GM23338 (cell line): ENCODE measurements at regions not wholly inside any gene's neighbourhood (a gene's known extent, or its start where the extent isn't known, plus 50 kb on each side); places are given as distances from the start of the nearest gene placed in this dataset.

ENCODE experiments used
- ATAC-seq: fragments of 200-7000 bp; cut with Tn5 transposase; 3 replicates; pipeline ENCODE4 v1.9.1; 2020
- DNase-seq: peaks from one replicate; pipeline ENCODE4 v3.0.0-alpha.2; 2015; ENCODE audit warnings: low spot score
- H2AFZ ChIP-seq: fragments of 200-600 bp; sonication (generic); 2 replicates; pipeline ENCODE4 v1.8.0; 2016; ENCODE audit warnings: antibody characterized with exemption, mild to moderate bottlenecking, moderate library complexity
- H3F3A ChIP-seq: fragments of 200-600 bp; sonication (generic); replicated peaks from 2 replicates; pipeline ENCODE4 v1.8.0; 2017; ENCODE audit warnings: antibody characterized with exemption, mixed run types, low read depth
- H3K27ac ChIP-seq: fragments of 200-600 bp; sonication (generic); 2 replicates; pipeline ENCODE4 v1.6.1; 2016; ENCODE audit warnings: low read depth
- H3K27me3 ChIP-seq: fragments of 200-600 bp; sonication (generic); 2 replicates; pipeline ENCODE4 v1.8.0; 2016; ENCODE audit warnings: mild to moderate bottlenecking, mixed run types, moderate library complexity; ENCODE audit not compliant: insufficient read depth
- H3K36me3 ChIP-seq: fragments of 200-600 bp; sonication (generic); 2 replicates; pipeline ENCODE4 v1.8.0; 2016; ENCODE audit warnings: mild to moderate bottlenecking; ENCODE audit not compliant: insufficient read depth
- H3K4me1 ChIP-seq: fragments of 200-600 bp; sonication (generic); 2 replicates; pipeline ENCODE4 v1.8.0; 2016; ENCODE audit warnings: mild to moderate bottlenecking, moderate library complexity; ENCODE audit not compliant: insufficient read depth
- H3K4me2 ChIP-seq: fragments of 200-600 bp; sonication (generic); 2 replicates; pipeline ENCODE4 v1.7.1; 2017; ENCODE audit warnings: mixed run types
- H3K4me3 ChIP-seq: fragments of 200-600 bp; sonication (generic); 2 replicates; pipeline ENCODE4 v1.6.1; 2016; ENCODE audit warnings: mixed run types
- H3K79me2 ChIP-seq: fragments of 200-600 bp; sonication (generic); replicated peaks from 2 replicates; pipeline ENCODE4 v1.8.0; 2017; ENCODE audit warnings: mild to moderate bottlenecking; ENCODE audit not compliant: insufficient read depth
- H3K9me2 ChIP-seq: fragments of 200-600 bp; sonication (generic); 2 replicates; pipeline ENCODE4 v1.8.0; 2017; ENCODE audit not compliant: insufficient read depth
- H4K20me1 ChIP-seq: fragments of 200-600 bp; sonication (generic); replicated peaks from 2 replicates; pipeline ENCODE4 v1.8.0; 2017; ENCODE audit warnings: mild to moderate bottlenecking; ENCODE audit not compliant: insufficient read depth
- H3K27ac Mint-ChIP-seq: 2 replicates; pipeline ENCODE4 v1.8.0; 2020; ENCODE audit warnings: inconsistent platforms, mild to moderate bottlenecking, moderate library complexity, mixed read lengths
- H3K27me3 Mint-ChIP-seq: 3 replicates; pipeline ENCODE4 v1.8.0; 2022; ENCODE audit warnings: low read depth, mild to moderate bottlenecking, moderate library complexity, mixed read lengths, inconsistent platforms; ENCODE audit not compliant: insufficient read depth, poor library complexity
- H3K36me3 Mint-ChIP-seq: 3 replicates; pipeline ENCODE4 v1.8.0; 2021; ENCODE audit warnings: low read depth, mild to moderate bottlenecking, inconsistent platforms, moderate library complexity, mixed read lengths
- H3K4me1 Mint-ChIP-seq: 3 replicates; pipeline ENCODE4 v1.8.0; 2020; ENCODE audit warnings: mild to moderate bottlenecking, inconsistent platforms, mixed read lengths
- H3K4me3 Mint-ChIP-seq: 3 replicates; pipeline ENCODE4 v1.8.0; 2021; ENCODE audit warnings: moderate library complexity, mild to moderate bottlenecking, inconsistent platforms, mixed read lengths
- H3K9me3 Mint-ChIP-seq: 3 replicates; pipeline ENCODE4 v1.8.0; 2020; ENCODE audit warnings: moderate library complexity, mild to moderate bottlenecking, inconsistent platforms, mixed read lengths
- CREB1 ChIP-seq: fragments of 250-450 bp; sonication (Bioruptor Pico); IDR thresholded peaks from 2 replicates; pipeline ENCODE4 v1.5.0; 2020; ENCODE audit warnings: low read depth, mild to moderate bottlenecking, moderate library complexity
- EZH2 ChIP-seq: fragments of 200-600 bp; sonication (generic); IDR thresholded peaks from one replicate; pipeline ENCODE4 v1.8.0; 2017; ENCODE audit warnings: antibody characterized with exemption, mild to moderate bottlenecking, low read depth; ENCODE audit not compliant: unreplicated experiment
- EZH2phosphoT487 ChIP-seq: fragments of 200-600 bp; sonication (generic); IDR thresholded peaks from one replicate; pipeline ENCODE4 v1.8.1; 2018; ENCODE audit warnings: antibody characterized with exemption; ENCODE audit not compliant: unreplicated experiment
- JUNB ChIP-seq: IDR thresholded peaks from one replicate; pipeline ENCODE4 v1.6.1; 2016; ENCODE audit warnings: antibody characterized with exemption; ENCODE audit not compliant: unreplicated experiment
- NANOG ChIP-seq: IDR thresholded peaks from 2 replicates; pipeline ENCODE4 v1.6.1; 2016; ENCODE audit warnings: antibody characterized with exemption, borderline replicate concordance
- POLR2AphosphoS5 ChIP-seq: IDR thresholded peaks from 2 replicates; pipeline ENCODE4 v1.6.1; 2016; ENCODE audit warnings: antibody characterized with exemption, low read depth
- ZNF114 ChIP-seq: fragments of 250-450 bp; sonication (Bioruptor Pico); IDR thresholded peaks from 2 replicates; pipeline ENCODE4 v1.5.0; 2020; ENCODE audit warnings: mild to moderate bottlenecking, moderate library complexity
- TF ChIP-seq, protein P1 (sequence below): IDR thresholded peaks from one replicate; pipeline ENCODE4 v1.6.1; 2018; ENCODE audit warnings: antibody characterized with exemption; ENCODE audit not compliant: unreplicated experiment
- TF ChIP-seq, protein P2 (sequence below): fragments of 250-450 bp; sonication (Bioruptor Pico); IDR thresholded peaks from 2 replicates; pipeline ENCODE4 v1.5.0; 2020; ENCODE audit warnings: mild to moderate bottlenecking, moderate library complexity

GRCh38 chr6:66751630-66752029 is 1044.6 kb upstream of the EYS start:
- H3K4me1 Mint-ChIP-seq, result peaks cover 3% of the 10 kb centered on the region; the same call in 2 of the 3 replicates
- H3K27ac ChIP-seq, result no peak overlapping the region
- H3K9me2 ChIP-seq, result no peaks in the 10 kb centered on the region
- no peak overlapping the region for H2AFZ ChIP-seq
- no peak overlapping the region for H3K27ac Mint-ChIP-seq
- no peak for ATAC-seq
- H4K20me1 ChIP-seq, result no peaks in the 10 kb centered on the region
- peaks cover 8% of the 10 kb centered on the region; the same call in 2 of the 3 replicates for H3K9me3 Mint-ChIP-seq
- no peak overlapping the region for H3K4me2 ChIP-seq
- H3K79me2 ChIP-seq, result no peaks in the 10 kb centered on the region
- no peaks in the 10 kb centered on the region for H3F3A ChIP-seq
- no peaks in the 10 kb centered on the region for H3K4me1 ChIP-seq
- H3K4me3 ChIP-seq, result no peak overlapping the region
- no peaks in the 10 kb centered on the region for H3K36me3 ChIP-seq
- TF ChIP-seq POLR2AphosphoS5 (no peak), EZH2 (no peak), CREB1 (CRISPR knock-in tag) (no peak), EZH2phosphoT487 (no peak)
- TF ChIP-seq, protein P1, sequence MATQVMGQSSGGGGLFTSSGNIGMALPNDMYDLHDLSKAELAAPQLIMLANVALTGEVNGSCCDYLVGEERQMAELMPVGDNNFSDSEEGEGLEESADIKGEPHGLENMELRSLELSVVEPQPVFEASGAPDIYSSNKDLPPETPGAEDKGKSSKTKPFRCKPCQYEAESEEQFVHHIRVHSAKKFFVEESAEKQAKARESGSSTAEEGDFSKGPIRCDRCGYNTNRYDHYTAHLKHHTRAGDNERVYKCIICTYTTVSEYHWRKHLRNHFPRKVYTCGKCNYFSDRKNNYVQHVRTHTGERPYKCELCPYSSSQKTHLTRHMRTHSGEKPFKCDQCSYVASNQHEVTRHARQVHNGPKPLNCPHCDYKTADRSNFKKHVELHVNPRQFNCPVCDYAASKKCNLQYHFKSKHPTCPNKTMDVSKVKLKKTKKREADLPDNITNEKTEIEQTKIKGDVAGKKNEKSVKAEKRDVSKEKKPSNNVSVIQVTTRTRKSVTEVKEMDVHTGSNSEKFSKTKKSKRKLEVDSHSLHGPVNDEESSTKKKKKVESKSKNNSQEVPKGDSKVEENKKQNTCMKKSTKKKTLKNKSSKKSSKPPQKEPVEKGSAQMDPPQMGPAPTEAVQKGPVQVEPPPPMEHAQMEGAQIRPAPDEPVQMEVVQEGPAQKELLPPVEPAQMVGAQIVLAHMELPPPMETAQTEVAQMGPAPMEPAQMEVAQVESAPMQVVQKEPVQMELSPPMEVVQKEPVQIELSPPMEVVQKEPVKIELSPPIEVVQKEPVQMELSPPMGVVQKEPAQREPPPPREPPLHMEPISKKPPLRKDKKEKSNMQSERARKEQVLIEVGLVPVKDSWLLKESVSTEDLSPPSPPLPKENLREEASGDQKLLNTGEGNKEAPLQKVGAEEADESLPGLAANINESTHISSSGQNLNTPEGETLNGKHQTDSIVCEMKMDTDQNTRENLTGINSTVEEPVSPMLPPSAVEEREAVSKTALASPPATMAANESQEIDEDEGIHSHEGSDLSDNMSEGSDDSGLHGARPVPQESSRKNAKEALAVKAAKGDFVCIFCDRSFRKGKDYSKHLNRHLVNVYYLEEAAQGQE, result no peak
- H3K27me3 Mint-ChIP-seq, result peaks cover 2% of the 10 kb centered on the region
- no peaks in the 10 kb centered on the region for H3K27me3 ChIP-seq
- no peak for DNase-seq
- H3K36me3 Mint-ChIP-seq, result no peaks in the 10 kb centered on the region
- no peak overlapping the region for H3K4me3 Mint-ChIP-seq

DNA sequence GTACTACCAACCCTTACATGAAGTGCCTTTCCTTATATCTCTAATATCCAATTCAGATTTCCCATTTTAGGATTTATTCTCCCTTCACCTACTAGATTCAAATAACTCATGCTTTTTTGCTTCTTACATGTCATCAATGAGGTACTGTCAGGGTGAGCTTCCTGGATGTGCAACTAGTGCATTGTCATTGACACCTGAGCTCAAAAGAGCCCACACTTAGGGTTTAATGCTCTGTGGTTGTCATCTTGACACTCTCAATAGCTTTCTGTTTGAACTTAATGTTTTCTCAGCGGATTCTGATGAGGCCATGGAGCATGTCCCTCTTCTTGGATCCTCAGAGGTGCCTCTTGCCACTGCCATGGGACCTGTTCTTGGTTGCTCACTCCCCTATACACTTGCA is 1033.3 kb upstream of the EYS start:
- Histone ChIP-seq H3K4me3 (no peak overlapping the region), H3K27ac (no peak overlapping the region), H3K4me2 (no peak overlapping the region), H3K9me2 (no peaks in the 10 kb centered on the region), H3K27me3 (no peaks in the 10 kb centered on the region), H3K4me1 (peaks cover 5% of the 10 kb centered on the region; the same call in 1 of the 2 replicates), H3K79me2 (no peaks in the 10 kb centered on the region), H2AFZ (no peak overlapping the region), H3F3A (no peaks in the 10 kb centered on the region), H3K36me3 (no peaks in the 10 kb centered on the region), H4K20me1 (no peaks in the 10 kb centered on the region)
- Mint-ChIP-seq H3K9me3 (peaks cover 9% of the 10 kb centered on the region; the same call in 2 of the 3 replicates), H3K4me3 (no peak overlapping the region), H3K36me3 (no peaks in the 10 kb centered on the region), H3K27me3 (no peaks in the 10 kb centered on the region), H3K27ac (no peak overlapping the region), H3K4me1 (peaks cover 7% of the 10 kb centered on the region)
- no peak for DNase-seq
- no peak for ATAC-seq
- TF ChIP-seq, protein P1, result no peak
- TF ChIP-seq, protein P2, sequence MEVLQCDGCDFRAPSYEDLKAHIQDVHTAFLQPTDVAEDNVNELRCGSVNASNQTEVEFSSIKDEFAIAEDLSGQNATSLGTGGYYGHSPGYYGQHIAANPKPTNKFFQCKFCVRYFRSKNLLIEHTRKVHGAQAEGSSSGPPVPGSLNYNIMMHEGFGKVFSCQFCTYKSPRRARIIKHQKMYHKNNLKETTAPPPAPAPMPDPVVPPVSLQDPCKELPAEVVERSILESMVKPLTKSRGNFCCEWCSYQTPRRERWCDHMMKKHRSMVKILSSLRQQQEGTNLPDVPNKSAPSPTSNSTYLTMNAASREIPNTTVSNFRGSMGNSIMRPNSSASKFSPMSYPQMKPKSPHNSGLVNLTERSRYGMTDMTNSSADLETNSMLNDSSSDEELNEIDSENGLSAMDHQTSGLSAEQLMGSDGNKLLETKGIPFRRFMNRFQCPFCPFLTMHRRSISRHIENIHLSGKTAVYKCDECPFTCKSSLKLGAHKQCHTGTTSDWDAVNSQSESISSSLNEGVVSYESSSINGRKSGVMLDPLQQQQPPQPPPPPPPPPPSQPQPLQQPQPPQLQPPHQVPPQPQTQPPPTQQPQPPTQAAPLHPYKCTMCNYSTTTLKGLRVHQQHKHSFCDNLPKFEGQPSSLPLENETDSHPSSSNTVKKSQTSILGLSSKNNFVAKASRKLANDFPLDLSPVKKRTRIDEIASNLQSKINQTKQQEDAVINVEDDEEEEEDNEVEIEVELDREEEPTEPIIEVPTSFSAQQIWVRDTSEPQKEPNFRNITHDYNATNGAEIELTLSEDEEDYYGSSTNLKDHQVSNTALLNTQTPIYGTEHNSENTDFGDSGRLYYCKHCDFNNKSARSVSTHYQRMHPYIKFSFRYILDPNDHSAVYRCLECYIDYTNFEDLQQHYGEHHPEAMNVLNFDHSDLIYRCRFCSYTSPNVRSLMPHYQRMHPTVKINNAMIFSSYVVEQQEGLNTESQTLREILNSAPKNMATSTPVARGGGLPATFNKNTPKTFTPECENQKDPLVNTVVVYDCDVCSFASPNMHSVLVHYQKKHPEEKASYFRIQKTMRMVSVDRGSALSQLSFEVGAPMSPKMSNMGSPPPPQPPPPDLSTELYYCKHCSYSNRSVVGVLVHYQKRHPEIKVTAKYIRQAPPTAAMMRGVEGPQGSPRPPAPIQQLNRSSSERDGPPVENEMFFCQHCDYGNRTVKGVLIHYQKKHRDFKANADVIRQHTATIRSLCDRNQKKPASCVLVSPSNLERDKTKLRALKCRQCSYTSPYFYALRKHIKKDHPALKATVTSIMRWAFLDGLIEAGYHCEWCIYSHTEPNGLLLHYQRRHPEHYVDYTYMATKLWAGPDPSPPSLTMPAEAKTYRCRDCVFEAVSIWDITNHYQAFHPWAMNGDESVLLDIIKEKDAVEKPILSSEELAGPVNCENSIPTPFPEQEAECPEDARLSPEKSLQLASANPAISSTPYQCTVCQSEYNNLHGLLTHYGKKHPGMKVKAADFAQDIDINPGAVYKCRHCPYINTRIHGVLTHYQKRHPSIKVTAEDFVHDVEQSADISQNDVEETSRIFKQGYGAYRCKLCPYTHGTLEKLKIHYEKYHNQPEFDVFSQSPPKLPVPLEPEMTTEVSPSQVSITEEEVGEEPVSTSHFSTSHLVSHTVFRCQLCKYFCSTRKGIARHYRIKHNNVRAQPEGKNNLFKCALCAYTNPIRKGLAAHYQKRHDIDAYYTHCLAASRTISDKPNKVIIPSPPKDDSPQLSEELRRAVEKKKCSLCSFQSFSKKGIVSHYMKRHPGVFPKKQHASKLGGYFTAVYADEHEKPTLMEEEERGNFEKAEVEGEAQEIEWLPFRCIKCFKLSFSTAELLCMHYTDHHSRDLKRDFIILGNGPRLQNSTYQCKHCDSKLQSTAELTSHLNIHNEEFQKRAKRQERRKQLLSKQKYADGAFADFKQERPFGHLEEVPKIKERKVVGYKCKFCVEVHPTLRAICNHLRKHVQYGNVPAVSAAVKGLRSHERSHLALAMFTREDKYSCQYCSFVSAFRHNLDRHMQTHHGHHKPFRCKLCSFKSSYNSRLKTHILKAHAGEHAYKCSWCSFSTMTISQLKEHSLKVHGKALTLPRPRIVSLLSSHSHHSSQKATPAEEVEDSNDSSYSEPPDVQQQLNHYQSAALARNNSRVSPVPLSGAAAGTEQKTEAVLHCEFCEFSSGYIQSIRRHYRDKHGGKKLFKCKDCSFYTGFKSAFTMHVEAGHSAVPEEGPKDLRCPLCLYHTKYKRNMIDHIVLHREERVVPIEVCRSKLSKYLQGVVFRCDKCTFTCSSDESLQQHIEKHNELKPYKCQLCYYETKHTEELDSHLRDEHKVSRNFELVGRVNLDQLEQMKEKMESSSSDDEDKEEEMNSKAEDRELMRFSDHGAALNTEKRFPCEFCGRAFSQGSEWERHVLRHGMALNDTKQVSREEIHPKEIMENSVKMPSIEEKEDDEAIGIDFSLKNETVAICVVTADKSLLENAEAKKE (CRISPR knock-in tag), result no peak
- TF ChIP-seq NANOG, result no peak
- TF ChIP-seq JUNB, result no peak
- TF ChIP-seq ZNF114, result no peak
- TF ChIP-seq CREB1 (CRISPR knock-in tag), result no peak
